NCI-H2171 (cell line): ENCODE measurements at regions not wholly inside any gene's neighbourhood (a gene's known extent, or its start where the extent isn't known, plus 50 kb on each side); places are given as distances from the start of the nearest gene placed in this dataset.

Experiments
- DNase-seq: peaks from one replicate; lab custom pipeline; 2025; lab: John Stamatoyannopoulos, UW

DNA sequence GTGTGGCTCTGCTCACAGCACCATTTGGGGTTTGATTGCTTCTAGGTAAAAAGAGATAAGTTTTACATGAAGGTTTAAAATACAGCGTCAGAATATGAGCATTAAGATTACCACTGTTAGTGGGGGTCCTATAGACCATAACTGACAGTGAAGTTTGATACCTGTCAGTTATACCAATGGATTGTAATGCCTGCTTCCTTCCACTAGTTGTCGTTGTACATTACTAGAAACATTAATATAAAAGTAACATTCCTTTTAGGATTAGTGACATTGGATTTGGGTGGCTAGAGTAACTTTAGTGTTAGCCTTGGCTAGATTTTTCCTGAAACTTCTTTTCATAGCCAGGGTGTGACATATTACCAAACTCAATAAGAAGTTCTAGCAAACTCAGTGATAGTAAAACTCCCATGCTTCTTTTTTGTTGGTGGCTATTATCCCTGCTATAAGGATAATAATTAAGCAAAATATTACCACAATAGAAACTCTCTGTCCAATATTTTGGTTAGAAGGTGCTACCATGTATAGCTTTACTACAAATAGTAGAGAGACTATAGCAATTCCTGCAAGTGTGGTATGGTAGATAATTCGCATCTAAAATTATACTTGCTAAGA, 57.1 kb downstream of the FAM181B start:
- no peak for DNase-seq

DNA sequence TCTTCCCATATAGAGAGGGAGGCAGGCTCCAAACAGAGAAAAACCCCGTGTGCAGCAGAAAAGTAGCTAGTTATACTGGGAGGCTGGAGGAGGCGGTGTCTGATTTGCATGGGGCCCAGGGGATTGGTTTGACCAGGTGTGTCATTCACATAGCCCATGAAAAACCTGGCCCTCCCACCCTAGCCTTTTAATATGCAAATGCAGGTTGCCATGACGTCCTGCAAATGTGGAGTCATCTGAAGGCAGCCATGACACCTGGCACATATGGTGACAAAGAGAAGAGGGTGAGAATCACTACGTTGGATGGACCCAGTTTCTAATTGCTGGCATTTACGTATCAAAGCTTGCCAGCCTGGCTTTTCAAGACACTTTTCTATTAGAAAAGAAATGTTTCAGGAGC, 57.8 kb downstream of the FAM181B start:
- DNase-seq = no peak

DNA sequence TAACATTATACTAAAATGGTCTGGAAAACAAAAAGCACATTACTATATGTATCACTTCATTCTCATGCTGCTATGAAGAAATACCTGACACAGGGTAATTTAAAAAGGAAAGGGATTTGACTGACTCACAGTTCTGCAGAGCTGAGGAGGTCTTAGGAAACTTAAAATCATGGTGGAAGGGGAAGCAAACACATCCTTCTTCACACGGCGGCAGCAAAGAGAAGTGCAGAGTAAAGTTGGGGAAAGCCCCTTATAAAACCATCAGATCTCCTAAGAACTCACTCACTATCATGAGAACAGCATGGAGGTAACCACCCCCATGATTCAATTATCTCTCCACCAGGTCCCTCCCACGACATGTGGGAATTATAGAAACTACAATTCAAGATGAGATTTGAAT, 60.0 kb downstream of the FAM181B start:
- no peak for DNase-seq

DNA sequence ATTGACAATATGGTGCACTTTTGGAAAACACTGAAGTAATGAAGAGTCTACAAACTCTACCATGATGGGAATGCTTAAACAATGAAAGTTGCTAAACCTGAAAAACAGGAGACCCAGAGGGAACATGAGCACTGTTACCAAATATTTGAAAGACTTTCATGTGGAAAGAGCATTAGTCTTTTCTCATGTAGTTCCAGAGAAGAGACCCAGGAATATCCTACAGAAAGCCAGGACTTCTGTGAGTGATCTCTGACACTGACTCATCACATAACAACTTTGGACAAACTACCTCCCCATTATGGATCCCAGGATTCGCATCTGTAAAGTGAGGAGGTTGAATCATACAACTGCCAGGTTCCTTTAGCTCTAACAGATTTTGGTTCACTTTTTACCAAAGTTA, 62.2 kb downstream of the FAM181B start:
- DNase-seq = no peak

DNA sequence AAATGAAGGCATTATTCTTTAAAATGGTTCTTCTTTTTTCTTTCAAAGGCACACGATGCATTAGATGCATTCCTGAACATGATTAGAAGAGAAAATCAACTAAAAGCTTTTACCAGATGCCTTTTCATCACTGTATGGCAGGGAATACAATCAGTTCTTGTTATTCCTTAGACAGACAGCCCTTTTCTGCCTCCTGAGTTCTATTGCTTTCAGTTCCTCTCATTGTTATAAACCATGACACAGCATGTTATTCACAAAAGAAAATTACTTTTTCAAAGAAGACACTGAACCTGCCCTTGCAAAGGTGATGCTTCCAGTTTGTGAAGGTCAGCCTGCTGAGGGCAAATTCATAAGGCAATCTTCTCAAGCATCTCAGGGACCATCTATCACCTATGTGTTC, 70.1 kb downstream of the FAM181B start:
- no peak for DNase-seq

DNA sequence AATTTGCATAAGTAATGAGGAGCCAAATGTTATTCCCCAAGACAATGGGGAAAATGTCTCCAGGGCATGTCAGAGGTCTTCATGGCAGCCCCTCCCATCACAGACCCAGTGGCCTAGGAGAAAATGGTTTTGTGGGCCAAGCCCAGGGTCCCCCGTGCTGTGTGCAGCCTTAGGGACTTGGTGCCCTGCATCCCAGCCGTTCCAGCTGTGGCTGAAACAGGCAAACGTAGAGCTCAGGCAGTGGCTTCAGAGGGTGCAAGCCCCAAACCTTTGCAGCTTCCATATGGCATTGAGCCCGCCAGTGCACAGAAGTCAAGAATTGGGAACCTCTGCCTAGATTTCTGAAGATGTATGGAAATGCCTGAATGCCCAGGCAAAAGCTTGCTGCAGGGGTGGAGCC, 79.9 kb downstream of the FAM181B start:
- DNase-seq = no peak

DNA sequence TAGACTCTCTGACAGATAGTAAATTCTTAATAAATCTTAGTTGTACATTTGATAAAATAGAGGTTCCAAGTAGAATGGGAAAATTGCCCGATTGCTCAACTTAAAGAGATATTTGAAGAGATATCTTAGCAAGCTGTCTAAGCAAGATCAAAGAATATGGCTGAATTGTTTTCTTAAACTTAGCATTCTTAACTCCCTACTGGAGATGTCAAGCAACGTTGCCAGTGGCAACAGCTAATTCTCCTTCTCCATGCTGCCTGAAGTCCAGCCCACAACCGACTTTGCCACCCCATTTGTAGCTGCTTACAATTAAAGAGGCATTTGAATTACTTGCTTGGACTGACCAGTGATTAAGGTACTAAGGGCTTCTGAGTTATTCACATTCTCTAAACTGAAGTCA, 94.4 kb downstream of the FAM181B start:
- DNase-seq = no peak

DNA sequence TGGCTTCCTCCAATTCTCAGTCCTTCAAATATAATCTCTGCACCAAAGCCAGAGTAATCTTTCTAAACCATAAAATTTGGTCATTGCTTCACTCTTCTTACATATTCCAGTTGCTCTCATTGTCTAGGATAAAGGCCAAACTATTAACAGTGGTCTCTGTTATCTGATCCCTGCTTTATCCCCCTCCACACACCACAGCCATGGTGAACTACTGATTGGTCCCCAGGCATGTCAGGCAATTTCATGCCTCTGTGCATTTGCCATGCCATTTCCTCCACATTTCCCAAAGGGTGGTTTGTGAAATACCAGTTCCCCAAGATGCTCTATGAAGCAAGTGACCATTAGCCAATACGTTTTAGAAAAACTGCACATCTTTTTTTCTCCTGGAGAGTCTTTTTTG, 97.0 kb downstream of the FAM181B start:
- DNase-seq = no peak

DNA sequence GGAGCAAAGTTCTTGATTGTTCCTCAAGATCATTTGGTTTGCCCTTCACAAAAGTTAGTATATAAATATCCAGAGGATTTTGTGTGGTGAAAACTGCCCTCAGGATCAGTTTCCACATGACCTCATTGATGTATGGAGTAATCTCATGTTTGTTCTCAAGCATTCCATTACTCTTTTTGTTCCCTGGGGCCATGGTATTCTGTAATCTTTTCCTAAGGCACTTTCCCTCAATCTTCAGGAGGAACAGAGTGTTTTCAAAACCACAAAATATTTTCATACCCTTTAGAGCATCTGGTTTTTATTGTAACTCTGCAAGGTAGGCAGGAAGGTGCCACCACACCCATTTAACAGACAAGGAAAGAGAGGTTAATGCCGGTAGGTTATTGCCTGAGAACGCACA, 99.6 kb downstream of the FAM181B start:
- DNase-seq = no peak

DNA sequence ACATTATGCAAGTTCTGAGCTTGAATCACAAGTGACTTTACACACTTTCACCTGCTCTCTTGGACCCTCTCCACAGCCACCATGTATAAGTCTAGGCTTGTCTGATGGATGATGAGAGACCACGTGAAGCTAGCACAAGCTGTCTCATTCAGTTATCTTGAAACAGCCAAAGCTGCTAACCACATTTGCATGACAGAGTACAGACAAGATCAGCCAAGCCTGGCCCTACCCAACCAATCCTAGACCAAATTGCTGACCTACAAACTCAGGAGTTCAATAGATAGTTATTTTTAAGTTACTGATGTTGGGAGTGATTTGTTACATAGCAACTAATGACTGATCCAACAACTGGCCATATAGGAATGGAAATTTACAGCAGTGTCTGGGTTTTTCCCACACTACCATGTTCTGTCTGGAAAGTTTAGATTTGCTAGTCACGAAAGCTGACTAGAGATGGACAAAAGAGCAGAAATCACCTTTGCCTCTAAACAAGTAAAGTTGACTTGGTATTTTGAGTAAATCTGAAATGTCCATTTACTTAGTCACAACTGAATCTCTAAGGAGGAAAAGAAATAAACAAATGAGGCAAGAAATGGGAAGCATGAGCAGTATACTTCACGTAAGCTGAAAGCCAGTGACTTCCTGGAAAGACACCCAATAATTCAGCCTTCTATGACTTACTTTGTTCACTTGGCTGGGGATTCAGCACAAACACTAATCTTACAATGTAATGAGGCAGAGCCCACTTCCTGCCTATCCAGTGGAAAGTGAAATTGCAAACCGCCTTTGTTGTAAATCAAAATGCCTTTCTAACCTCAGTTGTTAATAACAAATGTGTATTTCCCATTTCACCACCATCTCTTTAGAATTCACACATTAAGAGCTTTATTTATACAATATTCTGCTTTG, 101.7 kb downstream of the FAM181B start:
- no peak for DNase-seq

DNA sequence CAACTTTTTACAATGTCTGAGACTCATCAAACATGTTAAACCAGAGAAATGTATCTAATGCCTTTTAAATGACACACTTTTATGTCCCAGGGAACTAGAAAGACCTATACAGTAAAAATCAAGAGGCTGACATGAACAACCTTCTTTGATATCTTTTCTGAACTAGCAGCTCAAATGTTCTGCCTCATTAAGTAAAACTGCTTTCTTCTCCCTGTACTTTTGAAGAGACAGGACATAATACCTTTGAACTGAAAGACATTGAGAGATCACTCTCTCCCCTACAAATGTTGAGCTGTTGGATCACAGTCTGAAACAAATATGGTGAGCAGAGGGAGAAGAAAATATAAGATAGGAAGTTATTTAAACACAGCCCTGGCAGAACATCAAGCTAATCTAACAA, 123.0 kb downstream of the FAM181B start:
- no peak for DNase-seq

DNA sequence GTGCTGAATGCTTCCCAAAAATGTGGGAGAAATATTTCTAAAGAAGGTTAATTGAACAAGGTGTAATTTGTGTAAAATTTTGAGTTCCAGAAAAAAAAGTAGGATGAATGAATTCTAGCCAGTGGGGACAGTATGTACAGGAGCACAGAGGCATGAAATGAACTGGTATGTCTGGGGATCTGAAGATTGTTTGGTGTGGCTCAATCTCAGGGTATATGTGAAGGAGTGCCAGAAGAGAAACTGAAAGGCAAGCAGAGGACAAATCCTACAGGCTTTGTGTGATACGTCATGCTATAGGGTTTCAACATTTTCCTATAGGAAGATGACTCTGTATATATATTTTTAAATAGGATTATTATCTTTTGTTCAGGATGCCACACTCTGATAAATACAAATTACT, 126.9 kb downstream of the FAM181B start:
- DNase-seq = no peak

DNA sequence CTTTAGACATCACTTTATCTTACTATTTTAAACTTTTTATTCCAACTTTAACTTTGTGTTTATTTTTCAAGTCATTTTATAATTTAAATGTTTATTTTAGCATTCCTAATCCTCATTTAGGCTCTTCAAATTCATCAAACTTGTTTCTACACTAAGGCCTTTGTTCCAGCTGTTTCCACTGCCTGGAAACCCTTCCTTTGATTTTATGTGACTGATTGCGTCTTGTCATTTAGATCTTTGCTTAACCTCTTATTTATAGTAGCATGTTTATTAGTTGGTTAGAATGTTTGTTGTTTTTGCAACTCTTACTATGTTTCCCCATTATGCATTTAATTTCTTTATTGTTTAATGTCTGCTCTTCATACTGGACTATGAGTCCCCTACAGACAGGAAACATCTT, 132.0 kb downstream of the FAM181B start:
- DNase-seq = no peak

DNA sequence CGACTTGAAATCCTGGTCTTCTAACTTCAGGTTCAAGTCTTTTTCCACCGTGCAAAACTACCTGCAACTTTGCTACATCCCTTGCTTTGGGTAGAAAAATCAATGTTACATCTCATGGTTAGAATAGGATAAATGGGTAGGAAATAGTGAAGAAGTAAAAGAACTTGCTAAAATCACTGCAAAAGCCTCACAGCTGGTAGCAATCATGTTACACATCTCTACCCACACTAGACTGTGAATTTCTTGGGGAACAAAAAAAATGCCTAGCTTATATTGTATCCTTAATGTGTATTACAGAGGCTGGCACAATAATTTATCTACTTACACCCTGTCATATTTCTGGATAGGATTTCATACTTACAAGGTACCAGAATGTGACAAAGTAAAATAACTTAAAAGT, 133.8 kb downstream of the FAM181B start:
- no peak for DNase-seq

DNA sequence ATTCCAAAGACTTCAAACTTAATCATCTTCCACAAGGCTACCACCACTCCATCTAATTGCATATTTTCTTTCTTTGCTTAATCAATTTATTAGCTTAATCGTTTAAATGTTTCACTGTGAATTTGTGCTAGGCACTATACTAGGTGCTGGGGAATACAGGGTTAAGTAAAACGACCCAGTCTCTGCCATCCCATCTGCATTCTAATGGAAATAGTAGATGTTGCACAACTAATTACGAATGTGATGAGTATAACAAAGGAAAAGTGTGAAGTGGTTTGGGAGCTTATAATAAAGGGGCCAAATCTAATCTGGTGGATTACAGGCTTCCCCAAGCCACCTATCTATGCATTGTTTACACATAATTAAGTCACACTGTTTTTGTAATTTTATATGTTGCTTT, 147.1 kb downstream of the FAM181B start:
- DNase-seq = no peak

DNA sequence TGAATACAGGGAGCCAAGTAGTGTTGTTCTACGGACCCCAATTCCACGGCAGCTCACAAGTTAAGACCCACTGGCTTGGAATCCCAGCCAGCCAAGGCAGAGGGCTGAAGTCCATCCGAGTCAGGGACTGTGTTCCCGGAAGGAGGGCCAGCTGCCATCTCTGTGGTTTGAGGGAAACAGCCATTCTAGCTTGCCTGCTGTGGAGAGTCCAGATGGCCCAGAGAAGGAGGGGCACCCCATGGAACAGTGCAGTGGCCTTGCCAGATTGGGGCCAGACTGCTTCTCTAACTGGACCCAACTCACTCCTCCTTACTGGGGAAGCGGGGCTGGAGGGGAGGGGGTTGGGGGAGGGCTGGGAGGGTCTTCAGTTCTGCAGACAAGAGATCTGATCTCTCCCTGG, 156.4 kb downstream of the FAM181B start:
- DNase-seq = no peak

DNA sequence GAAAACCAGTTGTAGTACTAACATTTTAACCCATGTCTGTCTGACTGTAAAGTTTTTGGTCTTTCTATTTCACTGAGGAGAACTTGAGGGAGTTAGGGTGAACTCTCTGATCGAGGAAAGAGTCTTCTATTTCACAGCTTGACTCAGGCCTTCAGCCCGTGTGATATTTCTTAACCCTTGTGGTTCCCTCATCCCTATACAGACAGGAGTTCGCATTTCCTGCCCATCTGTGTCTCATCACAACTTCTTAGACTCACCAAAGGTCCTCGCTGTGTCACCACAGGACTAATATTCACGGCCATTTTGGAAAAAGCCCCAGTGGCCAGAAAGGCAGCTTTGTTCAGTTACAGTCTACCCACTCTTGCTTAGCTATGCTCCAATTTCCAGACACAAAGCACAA, 172.8 kb downstream of the FAM181B start:
- DNase-seq = no peak

DNA sequence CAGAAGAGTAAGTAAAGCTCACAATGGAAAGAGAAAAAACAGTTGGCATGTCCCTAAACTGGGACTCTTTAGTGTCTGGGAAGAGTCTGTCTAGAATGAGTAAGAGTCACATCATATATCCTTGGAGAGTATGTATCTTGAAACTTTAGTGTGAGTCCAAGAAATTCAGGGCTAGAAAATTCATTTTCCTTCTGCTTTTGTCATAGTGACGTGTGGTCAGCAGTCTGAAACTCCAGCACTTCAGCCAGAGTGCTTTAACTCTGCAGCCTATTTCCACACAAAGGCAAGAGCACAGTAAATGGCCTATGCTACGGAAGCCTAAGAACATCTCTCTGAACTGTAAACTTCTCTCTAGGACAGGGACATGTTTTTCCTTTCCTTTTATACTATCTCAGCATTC, 174.1 kb downstream of the FAM181B start:
- no peak for DNase-seq

DNA sequence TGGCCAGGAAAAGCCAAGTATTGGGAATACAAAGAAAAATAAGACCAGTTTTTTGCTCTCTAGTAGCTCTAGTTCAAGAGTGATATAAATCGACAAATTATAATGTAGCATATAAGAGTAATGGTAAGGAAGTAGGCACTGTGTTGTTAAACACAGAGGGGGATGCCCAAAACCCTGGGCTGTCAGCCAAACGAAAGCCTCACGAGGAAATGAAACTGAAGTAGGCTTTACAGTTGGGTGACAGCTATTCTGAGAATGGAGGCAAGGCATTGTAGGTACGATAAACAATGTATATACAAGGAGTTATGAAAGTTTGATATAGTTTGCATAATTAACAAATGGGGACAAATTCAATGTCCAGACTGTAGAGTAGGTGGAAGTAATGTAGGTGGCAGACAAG, 176.4 kb downstream of the FAM181B start:
- no peak for DNase-seq

DNA sequence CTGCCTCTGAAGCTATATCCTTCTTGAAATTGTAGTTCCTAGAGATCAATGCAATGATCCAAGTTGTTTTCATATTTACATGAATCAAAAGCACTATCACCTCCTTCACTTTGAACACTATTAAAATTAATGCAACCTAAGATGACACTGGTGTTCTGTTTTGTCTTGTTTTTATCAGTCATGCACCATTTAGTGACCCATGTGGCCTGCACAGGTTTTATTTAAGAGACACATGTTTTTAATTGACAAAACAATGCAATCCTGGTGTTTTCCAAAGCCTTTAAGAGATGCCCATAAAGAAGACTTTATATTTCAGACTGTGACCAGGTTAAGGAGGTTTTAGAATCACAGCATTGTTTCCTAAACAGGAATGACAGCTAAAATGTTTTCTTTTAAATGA, 177.5 kb downstream of the FAM181B start:
- no peak for DNase-seq

DNA sequence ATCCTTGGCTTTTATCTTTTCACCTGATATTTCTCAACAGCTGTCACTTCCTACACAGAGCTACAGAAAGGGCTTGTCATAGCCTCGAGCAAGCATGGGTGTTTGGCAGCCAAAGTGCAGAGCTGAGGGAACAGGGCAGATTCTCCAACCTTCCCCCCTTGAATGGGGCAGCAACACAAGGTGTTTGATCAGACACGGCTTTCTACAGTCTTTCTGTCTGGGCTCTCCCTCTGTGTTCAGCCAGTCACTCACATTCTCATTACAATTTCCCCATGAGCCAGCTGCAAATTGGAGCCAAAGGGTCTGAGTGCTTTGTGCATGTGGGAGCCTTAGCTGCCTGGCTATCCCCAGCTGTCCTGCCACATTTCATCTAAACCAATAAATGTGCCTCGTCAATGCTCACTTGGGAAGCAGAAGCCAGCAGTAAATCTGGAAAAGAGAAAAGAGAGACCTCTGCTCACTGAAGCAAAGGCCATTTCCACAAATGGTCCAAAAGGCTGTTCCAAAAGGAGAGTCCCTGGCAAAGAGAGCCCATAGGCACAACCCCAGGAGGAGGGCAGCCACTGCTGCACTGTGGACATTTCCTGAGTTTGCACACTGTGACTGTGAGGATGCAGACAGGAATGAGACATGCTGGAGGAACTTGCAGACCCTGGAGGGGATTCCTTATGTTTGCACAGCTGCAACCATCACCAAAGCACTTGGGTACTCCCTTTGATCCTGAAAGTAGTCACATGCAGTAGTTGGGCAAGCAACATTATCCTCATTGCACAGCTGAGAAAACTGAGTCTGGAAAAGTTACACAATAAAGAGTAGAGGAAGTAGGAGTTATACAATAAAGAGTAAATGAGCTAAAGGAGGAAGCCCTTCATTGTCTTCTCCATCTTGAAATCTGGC, 186.8 kb downstream of the FAM181B start:
- DNase-seq = no peak

DNA sequence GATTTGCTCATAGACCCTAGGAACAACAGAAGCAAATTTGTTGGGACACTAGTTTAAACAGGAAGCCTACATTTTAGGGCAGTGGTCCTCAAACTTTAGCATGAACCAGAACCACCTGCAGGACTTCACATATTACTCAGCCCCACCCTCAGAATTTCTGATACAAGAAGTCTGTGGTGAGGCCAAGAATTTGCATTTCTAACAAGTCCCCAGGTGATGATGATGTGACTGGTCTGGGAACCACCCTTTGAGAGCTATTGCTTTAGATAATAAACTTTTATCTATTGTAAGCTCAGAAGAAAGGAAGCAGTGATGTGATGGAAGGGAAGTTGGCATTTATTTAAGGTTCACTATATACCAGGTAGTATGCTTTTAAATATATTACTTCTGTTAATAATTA, 194.0 kb downstream of the FAM181B start:
- no peak for DNase-seq

DNA sequence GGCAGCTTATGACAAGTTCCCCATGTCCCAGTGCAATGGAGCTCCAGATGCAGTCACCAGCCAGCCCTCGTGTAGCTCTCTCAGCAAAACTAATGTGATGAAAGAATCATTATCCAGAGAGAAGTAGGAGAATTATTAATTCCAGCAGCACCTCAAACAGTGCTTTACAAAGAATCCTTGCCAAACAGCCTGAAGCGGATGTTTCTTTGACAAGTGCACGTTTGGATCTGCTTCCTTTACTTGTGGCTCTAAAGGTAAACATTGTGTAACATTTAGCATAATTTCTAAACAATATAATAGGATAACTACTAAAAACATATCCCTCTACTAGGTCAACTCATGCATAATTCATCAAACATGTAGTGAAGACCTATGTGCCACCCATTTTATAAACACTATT, 197.0 kb downstream of the FAM181B start:
- no peak for DNase-seq
